GM21528 (cell line): ENCODE measurements at regions not wholly inside any gene's neighbourhood (a gene's known extent, or its start where the extent isn't known, plus 50 kb on each side); places are given as distances from the start of the nearest gene placed in this dataset.
"Not testable (repeated sequence)": the region's sequence is repeated elsewhere in the genome, so short reads cannot be mapped to it uniquely, and the experiment has no call there.

ENCODE experiments used
- ATAC-seq: cut with Tn5 transposase; IDR thresholded peaks from one replicate; pipeline ENCODE4 v1.9.1; 2021; ENCODE audit warnings: mild to moderate bottlenecking, moderate library complexity; ENCODE audit not compliant: unreplicated experiment, low FRiP score

GRCh38 chr18:70578480-70578879, 289.6 kb downstream of the SOCS6 start:
- ATAC-seq: no peak

- no peak for ATAC-seq
Measured at GRCh38 chr18:70577023-70577420, 288.2 kb downstream of the SOCS6 start.

- no peak for ATAC-seq
Measured at GRCh38 chr18:70576276-70577022, 287.6 kb downstream of the SOCS6 start.

GRCh38 chr18:70574951-70575350, 286.1 kb downstream of the SOCS6 start:
- ATAC-seq: not testable (repeated sequence)

GRCh38 chr18:70569647-70570046, 280.8 kb downstream of the SOCS6 start:
- not testable (repeated sequence) for ATAC-seq

- ATAC-seq: no peak
Measured at GRCh38 chr18:70559446-70559845, 270.6 kb downstream of the SOCS6 start.

- no peak for ATAC-seq
Measured at GRCh38 chr18:70558371-70558770, 269.5 kb downstream of the SOCS6 start.

- ATAC-seq: no peak
Measured at GRCh38 chr18:70554854-70555445, 266.1 kb downstream of the SOCS6 start.

GRCh38 chr18:70553936-70554260, 265.1 kb downstream of the SOCS6 start:
- ATAC-seq: no peak

GRCh38 chr18:70553245-70553935, 264.5 kb downstream of the SOCS6 start:
- no peak for ATAC-seq

- no peak for ATAC-seq
Measured at GRCh38 chr18:70536370-70537062, 247.7 kb downstream of the SOCS6 start.

- ATAC-seq: no peak
Measured at GRCh38 chr18:70535041-70535440, 246.2 kb downstream of the SOCS6 start.

- ATAC-seq: not testable (repeated sequence)
Measured at GRCh38 chr18:70525322-70525721, 236.5 kb downstream of the SOCS6 start.

GRCh38 chr18:70523792-70524182, 234.9 kb downstream of the SOCS6 start:
- no peak for ATAC-seq

GRCh38 chr18:70523035-70523791, 234.4 kb downstream of the SOCS6 start:
- no peak for ATAC-seq

- ATAC-seq: no peak
Measured at GRCh38 chr18:70522183-70522680, 233.4 kb downstream of the SOCS6 start.

- ATAC-seq: no peak
Measured at GRCh38 chr18:70520867-70521266, 232.0 kb downstream of the SOCS6 start.

GRCh38 chr18:70513502-70514171, 224.8 kb downstream of the SOCS6 start:
- ATAC-seq: no peak

GRCh38 chr18:70507970-70508369, 219.1 kb downstream of the SOCS6 start:
- no peak for ATAC-seq

GRCh38 chr18:70506511-70506910, 217.7 kb downstream of the SOCS6 start:
- no peak for ATAC-seq
